ENCODE measurements at regions not wholly inside any gene's neighbourhood (a gene's known extent, or its start where the extent isn't known, plus 50 kb on each side); places are given as distances from the start of the nearest gene placed in this dataset.
"Not testable (repeated sequence)": the region's sequence is repeated elsewhere in the genome, so short reads cannot be mapped to it uniquely, and the experiment has no call there.

DNA sequence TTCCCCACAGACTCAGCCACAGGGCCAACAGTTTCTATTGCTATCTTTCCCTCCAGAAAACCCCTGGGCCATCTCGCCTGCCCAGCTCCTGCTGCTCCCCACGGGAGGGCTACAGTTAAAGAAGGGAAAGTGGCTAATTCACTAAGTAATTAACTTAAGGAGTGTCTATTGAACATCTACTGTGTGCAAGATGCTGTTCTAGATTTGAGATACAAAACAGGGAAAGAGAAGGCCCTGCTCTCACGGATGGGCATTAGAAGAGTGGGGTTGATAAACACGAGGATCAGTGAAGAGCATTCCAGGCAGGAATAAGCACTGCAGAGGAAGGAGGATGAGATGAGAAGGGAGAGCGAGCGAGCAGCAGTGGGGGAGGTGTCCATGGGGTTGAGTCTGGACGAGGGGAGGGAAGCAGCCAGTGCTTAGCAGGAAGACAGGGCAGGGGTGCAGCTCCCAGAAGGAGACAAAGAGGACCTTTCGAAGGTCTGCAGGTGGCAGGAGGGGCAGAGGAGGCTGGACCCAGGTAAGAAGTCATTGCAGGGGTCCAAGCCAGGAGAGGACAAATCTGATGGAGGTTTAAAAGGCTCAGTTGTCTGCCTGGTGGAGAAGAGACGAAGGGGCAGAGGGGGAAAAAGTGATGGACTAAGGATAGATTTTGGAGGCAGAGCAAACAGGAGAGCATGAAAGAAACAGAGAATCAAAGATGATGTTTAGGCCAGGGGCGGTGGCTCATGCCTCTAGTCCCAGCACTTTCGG lies 64.7 kb downstream of the KLF15 start:
- FAIRE-seq, result no peak
- DNase-seq (ENCODE audit: insufficient read length, low spot score), result no peak

DNA sequence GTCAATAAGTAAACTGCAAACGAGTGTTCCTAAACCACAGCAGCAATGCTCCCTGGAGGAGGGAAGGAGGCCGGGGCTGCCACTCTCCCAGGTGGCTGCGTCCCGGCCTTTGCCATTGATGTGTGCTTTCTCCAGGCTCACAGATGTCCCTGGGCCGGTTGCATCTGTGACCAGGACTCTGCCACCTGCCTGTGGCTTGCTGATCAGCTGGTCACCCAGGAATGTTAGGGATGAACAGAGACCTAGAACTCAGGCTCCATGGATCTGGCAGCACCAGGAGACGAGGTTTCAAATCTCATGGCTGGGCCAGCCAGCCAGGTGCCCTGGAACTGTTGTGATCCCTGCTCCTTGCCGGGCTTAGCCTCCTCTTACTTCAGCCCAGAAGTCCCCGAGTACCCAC lies 65.7 kb downstream of the KLF15 start:
- FAIRE-seq (no peak), DNase-seq (ENCODE audit: insufficient read length, low spot score) (no peak)

DNA sequence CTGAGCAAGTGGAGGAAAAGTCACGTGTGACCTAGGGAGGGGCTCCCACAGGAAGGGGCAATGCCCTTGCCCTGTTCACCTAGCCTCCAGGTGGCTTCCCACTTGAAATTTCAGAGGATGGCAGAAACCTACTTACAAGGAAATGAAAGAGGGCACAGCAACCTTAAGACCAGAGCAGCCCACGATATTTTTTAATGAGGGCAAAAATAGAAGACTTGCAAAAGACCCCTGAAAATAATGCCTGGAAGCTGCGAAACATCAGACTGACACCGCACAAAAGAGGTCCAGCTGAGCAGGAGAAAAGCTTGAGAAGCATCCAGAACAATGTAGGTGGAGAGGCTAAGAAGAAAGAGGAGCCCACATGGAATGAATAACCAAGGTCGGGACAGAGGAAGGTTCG lies 66.1 kb downstream of the KLF15 start:
- no peak for DNase-seq (ENCODE audit: insufficient read length, low spot score)
- FAIRE-seq, result no peak

DNA sequence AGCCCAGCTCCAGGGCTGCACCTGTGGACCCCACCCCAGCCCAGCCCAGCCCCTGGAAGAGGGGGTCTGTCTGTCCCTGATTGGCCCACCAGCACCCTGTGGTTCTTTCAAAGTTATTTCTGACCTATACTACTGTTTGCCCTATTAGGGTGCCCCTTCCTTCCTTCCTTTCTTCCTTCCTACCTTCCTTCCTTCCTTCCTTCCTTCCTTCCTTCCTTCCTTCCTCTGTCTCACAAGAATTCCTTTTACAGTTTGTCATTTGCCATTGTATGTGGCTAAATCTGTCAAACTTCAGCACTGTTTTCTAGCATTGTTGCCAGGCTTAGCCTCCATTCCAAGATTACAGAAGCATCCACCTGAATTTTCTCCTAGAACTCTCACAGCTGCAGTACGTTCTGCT lies 66.9 kb downstream of the KLF15 start:
- DNase-seq (ENCODE audit: insufficient read length, low spot score) (no peak), FAIRE-seq (no peak)

DNA sequence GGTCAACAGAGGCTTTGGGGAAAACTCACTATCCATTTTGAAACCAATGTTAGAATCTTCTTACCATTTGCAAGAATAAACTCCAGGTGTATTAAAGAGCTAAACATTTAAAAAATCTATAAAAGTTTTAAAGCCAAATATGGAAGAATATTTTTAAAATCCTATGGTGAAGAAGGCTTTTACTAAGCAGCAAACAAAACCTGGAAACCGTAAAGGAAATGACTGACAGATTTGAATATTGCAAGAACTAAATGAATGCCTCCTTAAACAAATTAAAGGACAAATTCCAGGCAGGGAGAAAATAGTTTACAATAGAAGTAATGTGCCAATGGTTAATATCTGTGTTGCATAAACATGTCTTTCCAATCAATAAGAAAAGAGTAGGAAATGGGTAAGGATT lies 68.1 kb downstream of the KLF15 start:
- no peak for DNase-seq (ENCODE audit: insufficient read length, low spot score)
- no peak for FAIRE-seq

DNA sequence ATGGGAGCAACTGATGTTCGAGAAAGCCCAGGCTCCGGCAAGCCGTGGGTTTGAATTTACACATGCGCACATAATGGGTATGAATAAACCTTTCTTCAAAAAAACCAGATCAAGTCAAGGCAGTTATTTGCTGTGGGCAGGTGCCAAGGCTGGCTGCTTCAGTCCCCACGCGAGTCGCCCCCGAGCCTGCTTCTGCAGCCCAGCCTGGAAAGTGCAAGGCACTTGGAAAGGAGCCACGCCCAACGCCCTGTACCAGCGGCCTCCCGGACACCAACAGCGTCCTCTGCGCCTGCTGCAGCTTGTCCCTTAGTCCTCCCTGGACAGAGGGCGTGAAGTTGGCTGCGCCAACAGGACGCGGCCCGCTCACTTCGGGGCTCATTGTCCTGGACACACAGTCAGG lies 68.9 kb downstream of the KLF15 start:
- DNase-seq (ENCODE audit: insufficient read length, low spot score) (no peak), FAIRE-seq (no peak)

DNA sequence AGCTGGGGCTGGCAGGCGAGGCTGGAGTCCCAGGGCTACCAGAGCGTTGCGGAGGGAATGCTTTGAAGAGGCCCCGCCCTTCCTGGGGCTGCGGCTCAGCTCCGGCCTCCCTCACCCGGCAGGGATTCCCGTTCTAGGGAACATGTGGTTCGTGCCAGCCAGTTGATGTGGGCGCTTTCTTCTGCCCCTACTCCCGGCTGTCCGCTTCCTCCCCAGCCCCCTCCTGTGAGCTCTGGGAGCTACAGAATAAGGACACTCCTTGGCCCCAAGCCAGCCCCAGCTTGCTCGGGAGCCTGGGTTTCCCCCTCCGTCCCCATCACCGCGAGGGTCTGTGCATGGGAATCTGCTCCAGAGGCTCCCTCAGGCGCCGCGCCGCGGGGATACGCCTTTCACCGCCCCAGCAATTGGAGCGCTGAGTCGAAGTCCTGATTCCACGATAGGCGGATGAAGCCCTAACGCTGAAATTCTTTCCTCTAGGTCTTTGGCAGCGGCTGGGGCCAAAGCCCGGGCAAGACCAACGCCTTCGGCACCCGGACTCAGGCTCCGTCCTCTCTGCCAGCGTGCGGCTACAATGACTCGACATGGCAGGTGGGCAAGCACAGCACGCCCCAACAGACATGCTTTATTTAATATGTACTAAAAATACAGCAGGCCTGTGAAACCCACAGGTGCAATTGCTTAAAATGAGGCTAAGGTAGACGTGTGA lies 69.5 kb downstream of the KLF15 start:
- no peak for DNase-seq (ENCODE audit: insufficient read length, low spot score)
- no peak for FAIRE-seq

DNA sequence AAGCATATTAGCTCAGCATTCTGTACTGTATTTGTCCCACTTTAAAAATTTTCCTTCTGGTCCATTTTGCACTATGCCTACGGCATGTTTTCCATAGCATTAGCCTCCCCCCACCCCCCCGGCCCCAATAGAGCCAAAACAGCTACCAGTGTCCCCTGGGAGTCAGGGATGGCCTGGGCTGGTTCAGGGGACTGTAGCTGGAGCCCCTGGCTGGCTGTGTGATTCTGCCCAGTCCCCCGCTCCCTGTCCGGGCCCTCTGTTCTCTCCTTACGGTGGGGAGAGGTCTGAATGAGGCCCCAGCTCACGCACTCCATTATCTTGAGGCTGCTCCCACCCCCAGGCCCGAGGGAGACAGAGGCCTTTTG lies 70.1 kb downstream of the KLF15 start:
- no peak for FAIRE-seq
- no peak for DNase-seq (ENCODE audit: insufficient read length, low spot score)

DNA sequence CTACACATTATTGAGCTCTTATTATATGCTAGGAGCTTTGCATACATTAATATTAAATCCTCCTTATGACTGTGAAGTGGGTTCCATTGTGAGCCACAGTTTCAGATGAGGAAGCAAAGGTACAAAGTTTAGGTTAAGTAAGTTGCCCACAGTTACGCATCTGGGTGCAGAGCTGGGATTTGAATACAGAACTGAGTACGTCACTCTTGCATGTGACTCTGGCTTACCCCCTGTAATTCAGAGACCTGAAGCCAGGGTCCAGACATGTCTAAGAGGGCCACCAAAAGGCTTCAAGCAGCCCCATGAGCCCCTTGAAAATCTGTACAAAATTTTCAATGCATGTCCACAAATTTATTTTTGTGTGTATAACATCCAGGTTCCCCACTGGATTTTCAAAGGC lies 71.8 kb downstream of the KLF15 start:
- DNase-seq (ENCODE audit: insufficient read length, low spot score), result no peak
- no peak for FAIRE-seq

DNA sequence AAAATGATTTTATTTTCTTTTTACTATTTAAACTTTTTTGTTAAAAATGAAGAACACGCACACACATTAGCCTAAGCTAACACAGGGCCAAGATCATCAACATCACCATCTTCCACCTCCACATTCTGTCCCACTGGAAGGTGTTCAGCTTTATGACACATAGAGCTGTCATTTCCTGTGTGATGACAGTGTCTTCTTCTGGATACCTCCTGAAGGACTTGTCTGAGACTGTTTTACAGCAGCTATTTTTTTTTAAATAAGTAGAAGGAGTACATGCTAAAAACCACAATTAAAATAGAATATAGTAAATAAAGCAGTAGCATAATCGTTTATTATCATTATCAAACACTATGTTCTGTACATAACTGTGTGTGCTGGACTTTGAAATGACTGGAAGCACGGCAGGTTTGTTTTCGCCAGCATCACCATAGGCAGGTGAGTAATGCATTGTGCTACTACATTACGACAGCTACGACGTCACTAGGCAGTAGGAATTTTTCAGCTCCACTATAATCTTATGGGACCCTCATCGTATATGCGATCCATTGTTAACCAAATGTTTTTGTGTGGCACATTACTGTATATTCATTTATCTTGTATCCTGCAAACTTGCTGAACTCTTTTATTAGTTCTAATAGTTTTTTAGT lies 72.8 kb downstream of the KLF15 start:
- DNase-seq (ENCODE audit: insufficient read length, low spot score) (no peak), FAIRE-seq (no peak)

DNA sequence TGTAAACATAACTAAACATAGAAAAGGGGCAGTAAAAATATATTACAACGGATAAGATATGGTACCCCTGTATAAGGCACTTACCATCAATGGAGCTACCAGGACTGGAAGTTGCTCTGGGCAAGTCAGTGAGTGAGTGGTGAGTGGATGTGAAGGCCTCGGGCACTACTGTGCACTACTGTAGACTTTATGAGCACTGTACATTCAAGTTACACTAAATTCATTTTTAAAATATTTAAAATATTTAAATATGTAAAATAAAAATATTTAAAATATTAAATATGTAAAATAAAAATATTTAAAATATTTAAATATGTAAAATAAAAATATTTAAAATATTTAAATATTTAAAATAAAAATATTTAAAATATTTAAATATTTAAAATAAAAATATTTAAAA lies 73.6 kb downstream of the KLF15 start:
- not testable (repeated sequence) for DNase-seq (ENCODE audit: insufficient read length, low spot score); FAIRE-seq

DNA sequence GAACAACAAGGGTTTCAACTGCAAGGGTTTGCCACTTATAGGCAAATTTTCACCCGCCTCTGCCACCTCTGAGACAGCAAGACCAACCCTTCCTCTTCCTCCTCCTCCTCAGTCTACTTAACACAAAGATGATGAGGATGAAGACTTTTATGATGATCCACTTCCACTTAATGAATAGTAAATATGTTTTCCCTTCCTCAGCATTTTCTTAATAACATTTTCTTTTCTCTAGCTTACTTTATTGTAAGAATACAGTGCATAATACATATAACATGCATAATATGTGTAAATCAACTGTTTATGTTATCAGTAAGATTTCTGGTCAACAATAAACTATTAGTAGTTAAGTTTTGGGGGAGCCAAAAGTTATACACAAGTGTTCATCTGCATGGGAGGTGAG lies 77.4 kb downstream of the KLF15 start:
- DNase-seq (ENCODE audit: insufficient read length, low spot score), result no peak
- FAIRE-seq, result no peak

DNA sequence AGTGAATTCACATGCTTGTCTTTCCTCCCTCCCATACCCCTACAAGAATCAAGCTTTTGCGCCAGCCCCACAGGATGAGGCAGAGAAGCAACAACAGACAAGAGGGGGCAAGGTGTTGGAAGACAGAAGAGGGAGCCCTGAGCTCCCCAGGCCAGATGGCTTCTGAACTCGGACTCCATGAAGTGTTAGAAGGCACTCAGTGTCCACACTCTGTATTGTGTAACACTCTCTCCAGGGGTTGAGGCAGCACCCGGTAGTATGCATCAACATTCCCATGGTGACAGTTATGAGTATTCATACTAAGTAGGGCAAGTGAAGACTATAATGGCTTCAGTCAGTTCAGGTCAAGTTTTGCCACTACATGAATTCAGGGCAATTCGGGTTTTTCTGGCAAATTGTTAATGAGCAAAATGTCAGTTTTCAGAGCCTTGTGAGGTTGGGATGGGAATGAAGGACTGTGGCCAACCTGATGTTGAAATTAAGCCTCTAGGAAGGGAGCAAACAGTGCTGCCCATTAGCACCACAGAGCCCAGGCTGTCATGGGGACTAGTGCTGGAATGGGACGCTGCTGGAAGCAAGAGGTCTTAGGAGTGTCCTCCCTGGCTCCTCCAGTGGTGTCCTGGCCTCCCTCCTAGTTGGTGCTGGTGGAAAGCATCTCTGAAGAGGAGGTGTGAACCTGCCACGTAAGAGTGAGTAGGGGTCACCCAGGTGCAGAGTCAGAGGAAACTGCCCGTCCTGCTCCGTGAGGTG lies 79.4 kb downstream of the KLF15 start:
- DNase-seq (ENCODE audit: insufficient read length, low spot score), result no peak
- FAIRE-seq, result no peak

DNA sequence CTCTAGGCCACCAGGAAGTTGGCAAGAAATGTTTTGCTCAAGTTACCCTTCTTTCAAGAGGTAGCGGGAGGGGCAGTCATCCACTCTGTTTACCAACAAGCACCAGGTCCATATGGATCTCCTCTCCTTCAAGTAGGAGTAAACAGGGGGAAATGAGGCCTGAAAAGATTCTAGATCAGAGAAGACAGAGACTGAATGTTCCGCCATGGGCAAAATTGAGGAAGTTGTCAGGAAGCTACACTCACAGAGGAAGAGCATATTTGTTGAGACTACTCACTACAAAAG lies 81.6 kb downstream of the KLF15 start:
- FAIRE-seq, result no peak
- no peak for DNase-seq (ENCODE audit: insufficient read length, low spot score)

DNA sequence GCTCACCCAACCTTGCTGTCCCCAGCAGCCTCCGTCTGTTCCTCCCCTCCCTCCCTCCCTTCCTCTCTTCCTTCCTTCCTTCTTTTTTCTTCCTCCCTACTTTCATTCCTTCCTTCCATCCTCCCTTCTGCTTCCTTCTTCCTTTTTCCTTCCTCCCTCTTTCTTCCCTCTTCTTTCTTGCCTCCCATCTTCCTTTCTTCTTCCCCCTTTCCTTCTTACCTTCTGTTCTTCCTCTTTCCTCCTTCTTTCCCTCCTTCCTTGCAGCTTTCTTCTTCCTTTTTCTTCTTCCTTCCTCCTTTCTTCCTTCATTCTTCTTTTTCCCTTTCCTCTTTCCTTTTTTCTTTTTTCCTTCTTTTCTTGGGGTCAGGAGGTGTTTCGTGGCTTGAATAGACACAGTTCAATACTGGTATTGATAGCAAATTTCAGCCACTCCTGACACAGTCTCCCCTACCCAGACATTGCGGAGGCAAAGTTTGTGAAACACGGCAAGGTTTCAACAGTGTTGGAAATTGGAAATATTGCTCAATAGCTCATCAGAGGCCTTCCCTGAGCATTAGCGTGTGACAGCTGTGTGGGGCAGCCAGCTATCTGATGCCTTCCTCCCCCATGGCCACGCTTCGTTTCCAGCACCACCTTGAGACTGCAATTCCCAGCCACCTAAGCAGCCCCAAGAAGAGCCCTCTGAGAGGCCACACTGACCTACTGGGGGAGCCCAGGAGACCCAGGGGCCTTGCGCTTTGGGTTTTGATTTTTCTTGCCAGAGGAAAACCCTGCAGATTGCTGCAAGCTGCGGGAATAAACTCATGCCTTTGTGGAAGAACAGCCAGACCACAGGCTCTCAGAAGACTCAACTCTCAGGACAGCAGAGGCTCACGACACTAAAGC lies 82.2 kb downstream of the KLF15 start:
- DNase-seq (ENCODE audit: insufficient read length, low spot score) (no peak), FAIRE-seq (no peak)

DNA sequence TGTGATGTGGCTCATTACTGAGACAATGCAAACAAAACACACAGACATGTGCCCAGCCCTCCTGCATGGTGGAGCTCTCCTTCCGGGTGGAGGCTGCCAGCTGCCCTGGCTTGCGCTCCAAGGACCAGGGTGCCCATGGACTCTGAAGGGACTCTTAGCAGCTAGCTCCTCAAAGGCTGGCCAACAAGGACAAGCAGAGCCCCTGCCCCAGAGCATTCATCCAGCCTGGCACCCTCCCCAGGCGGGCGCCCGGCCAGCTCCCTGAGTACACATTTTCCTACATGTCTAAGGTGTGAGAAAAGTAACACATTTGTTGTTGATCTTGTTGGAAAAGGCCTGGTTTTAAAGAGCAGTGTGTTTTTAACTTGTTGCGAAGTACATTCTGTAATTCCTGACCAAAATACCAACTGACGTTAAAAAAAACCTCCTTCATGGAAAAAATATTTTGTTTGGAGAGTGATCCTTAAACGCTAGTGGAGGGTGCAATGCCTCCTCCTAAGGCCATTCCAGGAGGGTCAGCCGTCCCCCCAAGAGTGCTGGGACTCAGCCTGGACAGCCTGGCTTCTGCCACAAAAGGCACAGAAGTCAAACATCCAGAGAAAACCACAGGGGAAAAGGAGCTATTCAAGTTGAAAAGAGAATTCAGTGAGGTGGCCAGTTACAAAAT lies 86.9 kb downstream of the KLF15 start:
- FAIRE-seq (no peak), DNase-seq (ENCODE audit: insufficient read length, low spot score) (no peak)

DNA sequence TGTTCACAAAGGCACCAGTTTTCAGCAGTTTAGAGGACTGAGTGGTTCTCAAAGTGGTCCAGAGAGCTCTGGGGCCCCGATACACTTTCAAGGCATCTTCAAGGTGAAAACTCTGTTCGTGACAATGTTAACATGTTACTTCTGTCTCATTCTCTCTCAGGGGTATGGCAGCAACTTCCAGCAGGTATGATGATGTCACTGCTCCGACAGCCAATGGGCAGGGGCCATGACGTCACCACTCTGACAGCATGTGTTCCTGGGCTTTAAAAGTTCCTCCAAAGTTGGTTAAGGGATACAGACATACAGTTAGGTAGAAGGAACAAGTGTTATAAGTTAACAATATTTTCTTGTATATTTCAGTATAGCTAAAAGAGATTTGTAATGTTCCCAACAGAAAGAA lies 87.9 kb downstream of the KLF15 start:
- DNase-seq (ENCODE audit: insufficient read length, low spot score), result no peak
- FAIRE-seq, result no peak

DNA sequence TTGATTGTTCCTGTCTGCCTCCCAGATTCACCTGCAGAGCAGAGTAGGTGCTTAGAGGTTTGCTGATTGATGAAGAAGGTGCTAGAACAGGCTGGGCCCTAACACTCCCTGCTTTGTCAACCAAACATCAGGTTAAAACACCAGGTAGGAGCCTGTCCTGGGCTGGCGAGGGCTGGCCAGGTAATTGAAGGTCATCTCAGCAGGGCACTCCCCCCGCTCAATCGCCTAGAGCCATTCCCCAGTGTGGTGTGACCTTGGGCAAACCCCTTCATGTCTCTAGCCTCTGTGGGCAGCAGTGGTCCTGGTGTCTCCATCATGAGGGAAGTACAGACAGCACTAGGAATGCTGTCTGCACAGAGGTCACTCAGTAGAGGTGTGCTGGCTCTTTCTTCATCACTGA lies 88.3 kb downstream of the KLF15 start:
- no peak for FAIRE-seq
- no peak for DNase-seq (ENCODE audit: insufficient read length, low spot score)

DNA sequence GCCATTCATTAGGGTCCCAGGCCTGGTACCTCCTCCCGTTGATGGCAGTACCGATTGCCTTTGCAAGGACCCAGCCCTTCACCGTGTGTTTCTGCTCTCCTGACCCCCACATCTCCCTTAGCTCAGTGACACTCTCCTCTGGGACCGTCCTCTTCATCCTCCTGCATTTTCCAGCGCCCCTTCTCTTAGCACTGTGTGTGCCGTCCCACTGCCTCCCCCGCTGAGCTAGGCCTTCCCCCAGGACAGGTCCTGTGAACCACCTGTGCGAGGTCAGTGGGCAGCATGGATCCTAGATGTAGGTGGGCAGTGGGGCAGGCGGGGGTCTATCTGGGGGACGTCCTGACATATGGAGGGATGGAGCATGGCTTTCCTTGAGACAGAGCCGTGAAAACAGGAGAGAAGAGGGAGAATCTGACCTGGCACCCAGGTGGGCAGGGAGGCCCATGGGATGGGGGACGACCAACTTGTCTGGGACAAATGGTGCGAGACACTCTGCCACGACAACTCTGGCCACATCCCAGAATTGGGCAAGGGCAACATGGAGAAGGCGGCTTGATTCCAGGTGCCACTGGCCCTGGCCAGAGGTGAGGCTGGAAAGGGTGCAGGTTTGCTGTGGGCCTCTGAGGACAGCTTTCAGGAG lies 87.7 kb upstream of the ALDH1L1 start:
- no peak for DNase-seq (ENCODE audit: insufficient read length, low spot score)
- FAIRE-seq, result no peak
